Urinary bladder (tissue), 3 donors: ENCODE measurements at regions not wholly inside any gene's neighbourhood (a gene's known extent, or its start where the extent isn't known, plus 50 kb on each side); places are given as distances from the start of the nearest gene placed in this dataset.

ENCODE experiments used
- DNase-seq: peaks from one replicate; pipeline ENCODE4 v3.0.0-alpha.2; 2015; ENCODE audit errors: extremely low spot score
- H3K27ac ChIP-seq: one replicate; pipeline ENCODE4 v1.5.1; 2013; ENCODE audit warnings: low read depth, mild to moderate bottlenecking, moderate library complexity
- H3K36me3 ChIP-seq: one replicate; pipeline ENCODE4 v1.6.1; 2013; ENCODE audit warnings: mild to moderate bottlenecking, moderate library complexity; ENCODE audit not compliant: insufficient read depth
- H3K4me1 ChIP-seq: one replicate; pipeline ENCODE4 v1.6.1; 2013; ENCODE audit warnings: mild to moderate bottlenecking, moderate library complexity; ENCODE audit not compliant: insufficient read depth
- H3K4me3 ChIP-seq: one replicate; pipeline ENCODE4 v1.5.1; 2013; ENCODE audit warnings: low read depth, low read length
- WGBS: extraction: QIAGEN DNeasy Blood & Tissue Kit; methylation state at CpG from one replicate; pipeline ENCODE4 v1.1.7; 2013; 5-methylcytosine and 5-hydroxymethylcytosine counted together
- donor health status: healthy with polysubstance abuse.
- donor health status: healthy.

GRCh38 chr22:49492741-49493251 lies 334.9 kb downstream of the BRD1 start:
- Histone ChIP-seq H3K4me3 (no peak overlapping the region), H3K36me3 (no peaks in the 10 kb centered on the region), H3K4me1 (no peaks in the 10 kb centered on the region), H3K27ac (no peak overlapping the region)
- WGBS: 78% methylated on average over 12 of the region's 12 CpGs
- no peak for DNase-seq

- Histone ChIP-seq H3K4me3 (no peak overlapping the region), H3K4me1 (no peaks in the 10 kb centered on the region), H3K27ac (no peak overlapping the region), H3K36me3 (no peaks in the 10 kb centered on the region)
- whole genome bisulfite sequencing: 82% methylated on average over 17 of the region's 17 CpGs
- no peak for DNase-seq
These were observed 335.4 kb downstream of the BRD1 start for GRCh38 chr22:49492308-49492707.

GRCh38 chr22:49491726-49492125 lies 335.9 kb downstream of the BRD1 start:
- no peak overlapping the region for H3K4me3 ChIP-seq
- no peak overlapping the region for H3K27ac ChIP-seq
- no peaks in the 10 kb centered on the region for H3K4me1 ChIP-seq
- no peaks in the 10 kb centered on the region for H3K36me3 ChIP-seq
- 79% methylated on average over 15 of the region's 15 CpGs for WGBS
- DNase-seq: no peak

GRCh38 chr22:49491221-49491635 lies 336.4 kb downstream of the BRD1 start:
- Histone ChIP-seq H3K36me3 (no peaks in the 10 kb centered on the region), H3K4me3 (no peak overlapping the region), H3K27ac (no peak overlapping the region), H3K4me1 (no peaks in the 10 kb centered on the region)
- 88% methylated on average over 9 of the region's 9 CpGs for WGBS
- no peak for DNase-seq

GRCh38 chr22:49490692-49491091 lies 337.0 kb downstream of the BRD1 start:
- no peak overlapping the region for H3K4me3 ChIP-seq
- WGBS: 90% methylated on average over 18 of the region's 18 CpGs
- no peak overlapping the region for H3K27ac ChIP-seq
- H3K36me3 ChIP-seq: no peaks in the 10 kb centered on the region
- DNase-seq: no peak
- no peaks in the 10 kb centered on the region for H3K4me1 ChIP-seq

GRCh38 chr22:49489821-49490220 lies 337.9 kb downstream of the BRD1 start:
- H3K4me3 ChIP-seq: no peak overlapping the region
- 94% methylated on average over 7 of the region's 7 CpGs for WGBS
- no peaks in the 10 kb centered on the region for H3K4me1 ChIP-seq
- no peaks in the 10 kb centered on the region for H3K36me3 ChIP-seq
- H3K27ac ChIP-seq: no peak overlapping the region
- DNase-seq: no peak

GRCh38 chr22:49488943-49489342 lies 338.7 kb downstream of the BRD1 start:
- no peak overlapping the region for H3K4me3 ChIP-seq
- no peak overlapping the region for H3K27ac ChIP-seq
- no peak for DNase-seq
- H3K4me1 ChIP-seq: no peaks in the 10 kb centered on the region
- 68% methylated on average over 10 of the region's 10 CpGs for WGBS
- no peaks in the 10 kb centered on the region for H3K36me3 ChIP-seq

- no peak for DNase-seq
- Histone ChIP-seq H3K36me3 (no peaks in the 10 kb centered on the region), H3K4me3 (no peak overlapping the region), H3K27ac (no peak overlapping the region), H3K4me1 (no peaks in the 10 kb centered on the region)
- 26% methylated on average over 11 of the region's 11 CpGs for WGBS
These were observed 339.7 kb downstream of the BRD1 start for GRCh38 chr22:49487950-49488349.

- Histone ChIP-seq H3K4me1 (peaks cover 1% of the 10 kb centered on the region), H3K36me3 (no peaks in the 10 kb centered on the region), H3K27ac (no peak overlapping the region), H3K4me3 (no peak overlapping the region)
- 90% methylated on average over 7 of the region's 7 CpGs for WGBS
- no peak for DNase-seq
These were observed 341.4 kb downstream of the BRD1 start for GRCh38 chr22:49486225-49486624.

GRCh38 chr22:49483946-49484345 lies 343.7 kb downstream of the BRD1 start:
- Histone ChIP-seq H3K4me1 (peaks cover 1% of the 10 kb centered on the region), H3K27ac (no peak overlapping the region), H3K36me3 (no peaks in the 10 kb centered on the region), H3K4me3 (no peak overlapping the region)
- no peak for DNase-seq
- 82% methylated on average over 6 of the region's 6 CpGs for WGBS

GRCh38 chr22:49483281-49483870 lies 344.3 kb downstream of the BRD1 start:
- no peak overlapping the region for H3K27ac ChIP-seq
- H3K36me3 ChIP-seq: no peaks in the 10 kb centered on the region
- WGBS: 92% methylated on average over 17 of the region's 17 CpGs
- no peak for DNase-seq
- no peak overlapping the region for H3K4me3 ChIP-seq
- peaks cover 1% of the 10 kb centered on the region for H3K4me1 ChIP-seq

- DNase-seq: no peak
- no peak overlapping the region for H3K4me3 ChIP-seq
- H3K27ac ChIP-seq: no peak overlapping the region
- H3K36me3 ChIP-seq: no peaks in the 10 kb centered on the region
- H3K4me1 ChIP-seq: peaks cover 1% of the 10 kb centered on the region
- 80% methylated on average over 13 of the region's 13 CpGs for WGBS
These were observed 344.9 kb downstream of the BRD1 start for GRCh38 chr22:49482811-49483210.

- 14% methylated on average over 35 of the region's 35 CpGs for WGBS
- H3K4me3 ChIP-seq: no peak overlapping the region
- H3K36me3 ChIP-seq: no peaks in the 10 kb centered on the region
- DNase-seq: no peak
- no peak overlapping the region for H3K27ac ChIP-seq
- H3K4me1 ChIP-seq: peaks cover 1% of the 10 kb centered on the region
These were observed 345.8 kb downstream of the BRD1 start for GRCh38 chr22:49481659-49482399.

- WGBS: 61% methylated on average over 23 of the region's 23 CpGs
- Histone ChIP-seq H3K36me3 (no peaks in the 10 kb centered on the region), H3K4me1 (peaks cover 1% of the 10 kb centered on the region), H3K4me3 (no peak overlapping the region), H3K27ac (no peak overlapping the region)
- DNase-seq: no peak
These were observed 346.6 kb downstream of the BRD1 start for GRCh38 chr22:49480896-49481658.
